ENCODE measurements at regions not wholly inside any gene's neighbourhood (a gene's known extent, or its start where the extent isn't known, plus 50 kb on each side); places are given as distances from the start of the nearest gene placed in this dataset.

- no peak for DNase-seq
Measured at GRCh38 chr5:4420177-4420576, 720.0 kb upstream of the ADAMTS16 start.

DNA sequence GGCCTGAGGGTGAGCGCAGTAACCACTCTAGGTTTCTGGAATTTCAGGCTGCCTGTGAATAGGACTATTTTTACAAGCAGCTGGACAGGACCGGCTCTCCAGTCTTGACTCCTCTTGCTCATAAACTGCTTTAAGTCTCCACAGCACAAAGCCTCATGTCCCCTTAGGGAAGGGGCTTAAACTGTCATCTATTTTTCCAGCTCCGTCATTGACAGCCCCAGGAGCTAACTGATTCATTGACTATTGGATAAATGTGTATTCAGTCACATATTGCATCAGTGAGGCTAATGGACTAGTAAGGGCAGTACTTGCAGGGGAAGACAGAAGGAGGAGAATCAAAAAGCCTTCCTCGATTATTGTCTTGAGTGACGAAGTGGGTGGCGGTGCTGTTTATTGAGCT, 719.4 kb upstream of the ADAMTS16 start:
- no peak for DNase-seq

- DNase-seq, result no peak
Measured at GRCh38 chr5:4422247-4422646, 717.9 kb upstream of the ADAMTS16 start.

GRCh38 chr5:4424895-4425294, 715.2 kb upstream of the ADAMTS16 start:
- no peak for DNase-seq

DNA sequence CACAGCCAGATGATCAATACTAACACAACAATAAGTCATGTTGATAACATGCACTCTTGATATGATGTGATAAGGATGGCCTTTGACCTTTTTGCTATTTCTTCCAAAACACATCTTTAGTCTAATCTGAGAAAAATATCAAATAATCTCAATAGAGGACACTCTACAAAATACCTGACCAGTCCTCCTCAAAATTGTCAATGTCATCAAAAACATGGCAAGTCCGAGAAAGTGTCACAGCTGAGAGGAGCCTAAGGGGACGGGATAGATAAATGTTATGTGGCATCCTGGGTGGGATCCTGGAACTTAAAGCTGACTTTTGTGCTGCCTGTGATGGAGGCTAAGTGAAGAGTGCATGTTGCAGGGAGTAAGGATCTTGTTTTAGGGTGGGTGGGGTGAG, 699.6 kb upstream of the ADAMTS16 start:
- DNase-seq, result no peak

DNA sequence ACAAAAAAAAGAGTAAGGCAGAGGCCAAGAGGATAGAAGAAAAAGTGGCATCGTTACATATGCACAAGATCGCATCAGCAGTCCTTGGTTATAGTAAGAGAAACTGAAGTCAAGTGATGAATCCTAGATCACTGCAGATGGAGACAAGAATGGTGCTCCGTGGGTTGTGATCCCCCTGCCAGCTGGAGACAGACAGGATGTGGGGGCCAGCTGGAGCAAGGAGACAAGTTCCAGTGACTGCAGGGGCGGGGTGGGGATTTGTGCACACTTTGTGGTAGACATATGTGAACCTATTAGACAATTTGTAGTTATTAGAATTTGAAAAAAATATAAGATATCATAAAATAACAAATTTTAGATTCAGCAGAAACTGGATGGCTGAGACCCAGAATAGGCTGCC, 697.9 kb upstream of the ADAMTS16 start:
- DNase-seq, result no peak

- DNase-seq, result no peak
Measured at GRCh38 chr5:4447657-4448056, 692.5 kb upstream of the ADAMTS16 start.

- DNase-seq, result no peak
Measured at GRCh38 chr5:4453655-4454054, 686.5 kb upstream of the ADAMTS16 start.

GRCh38 chr5:4479426-4479825, 660.7 kb upstream of the ADAMTS16 start:
- DNase-seq, result no peak

GRCh38 chr5:4480528-4481349, 659.4 kb upstream of the ADAMTS16 start:
- no peak for DNase-seq

GRCh38 chr5:4487581-4487980, 652.5 kb upstream of the ADAMTS16 start:
- no peak for DNase-seq

DNA sequence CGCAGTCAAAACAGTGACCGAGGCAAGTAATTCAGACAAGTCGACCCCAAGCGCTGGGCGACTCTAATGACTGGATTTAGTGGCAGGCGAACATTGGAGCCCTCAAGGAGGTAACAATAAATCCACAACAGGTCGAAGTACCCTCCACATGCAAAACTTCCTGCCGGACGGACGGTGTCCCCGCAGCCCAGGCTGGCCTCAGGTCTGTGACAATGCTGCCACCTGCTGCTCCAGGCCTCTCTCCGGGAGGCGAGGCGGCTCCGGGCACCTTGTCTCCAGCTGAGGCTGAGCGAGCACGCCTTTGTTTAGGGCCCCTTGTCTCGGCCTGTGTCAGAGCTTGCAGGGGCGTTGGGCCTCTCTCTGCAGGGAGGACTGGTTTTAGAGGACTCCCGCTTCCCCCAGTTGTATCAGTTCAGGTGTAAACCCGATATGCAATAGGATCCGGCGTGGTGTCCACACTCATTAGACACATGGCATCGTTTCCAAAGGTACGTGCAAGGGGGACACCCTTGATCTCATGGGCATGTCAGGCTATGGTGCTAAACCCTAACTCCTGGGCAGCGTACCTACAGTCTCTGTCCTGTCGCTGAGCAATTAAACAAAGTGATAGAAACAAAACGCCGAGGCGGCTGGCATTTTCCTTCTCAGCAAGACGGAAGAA, 628.0 kb upstream of the ADAMTS16 start:
- no peak for DNase-seq

DNA sequence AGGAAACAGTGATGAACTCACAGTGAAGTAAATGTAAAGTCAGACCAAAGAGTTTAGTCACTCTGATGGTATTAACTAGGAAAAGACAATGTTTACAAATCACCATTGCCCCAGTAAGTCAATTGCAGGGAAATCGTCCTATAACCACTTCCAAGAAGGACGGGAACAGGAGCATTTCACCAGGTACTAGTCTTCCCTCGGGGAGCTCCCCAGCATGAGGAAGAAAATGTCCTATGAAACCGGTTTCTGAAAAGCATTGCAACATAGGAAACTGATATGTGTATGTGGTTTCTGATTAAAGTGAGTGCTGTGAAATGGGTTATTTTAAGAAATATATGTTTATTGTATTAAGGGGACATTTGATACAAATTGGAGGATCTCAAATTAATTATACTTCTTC, 626.7 kb upstream of the ADAMTS16 start:
- no peak for DNase-seq

DNA sequence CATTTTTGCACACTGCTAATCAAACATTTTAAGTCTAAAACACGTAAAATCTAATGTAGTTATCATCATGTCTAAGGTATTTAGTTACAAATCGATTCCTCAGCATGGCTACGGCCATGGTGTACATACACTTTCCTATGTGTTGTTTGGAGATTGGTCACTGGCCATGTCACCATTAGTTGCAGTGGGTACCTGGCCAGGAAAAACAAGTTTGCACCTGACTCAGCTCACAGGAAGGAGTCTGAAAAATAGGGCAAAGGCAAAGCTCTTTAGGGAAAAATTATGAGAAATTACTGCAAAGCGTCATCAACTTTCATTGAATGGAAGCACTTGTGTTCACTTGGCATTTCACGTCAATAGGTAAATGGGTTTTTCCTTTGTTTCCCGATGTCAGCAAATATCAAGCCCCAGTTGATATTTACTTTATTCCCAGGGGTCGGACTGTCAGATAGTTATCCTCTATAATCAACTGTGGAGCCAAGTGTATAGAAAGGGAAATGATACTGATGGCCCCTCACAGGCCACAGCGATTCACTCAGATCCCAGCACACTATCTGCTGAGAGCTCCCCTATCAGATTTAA, 626.0 kb upstream of the ADAMTS16 start:
- DNase-seq, result no peak

DNA sequence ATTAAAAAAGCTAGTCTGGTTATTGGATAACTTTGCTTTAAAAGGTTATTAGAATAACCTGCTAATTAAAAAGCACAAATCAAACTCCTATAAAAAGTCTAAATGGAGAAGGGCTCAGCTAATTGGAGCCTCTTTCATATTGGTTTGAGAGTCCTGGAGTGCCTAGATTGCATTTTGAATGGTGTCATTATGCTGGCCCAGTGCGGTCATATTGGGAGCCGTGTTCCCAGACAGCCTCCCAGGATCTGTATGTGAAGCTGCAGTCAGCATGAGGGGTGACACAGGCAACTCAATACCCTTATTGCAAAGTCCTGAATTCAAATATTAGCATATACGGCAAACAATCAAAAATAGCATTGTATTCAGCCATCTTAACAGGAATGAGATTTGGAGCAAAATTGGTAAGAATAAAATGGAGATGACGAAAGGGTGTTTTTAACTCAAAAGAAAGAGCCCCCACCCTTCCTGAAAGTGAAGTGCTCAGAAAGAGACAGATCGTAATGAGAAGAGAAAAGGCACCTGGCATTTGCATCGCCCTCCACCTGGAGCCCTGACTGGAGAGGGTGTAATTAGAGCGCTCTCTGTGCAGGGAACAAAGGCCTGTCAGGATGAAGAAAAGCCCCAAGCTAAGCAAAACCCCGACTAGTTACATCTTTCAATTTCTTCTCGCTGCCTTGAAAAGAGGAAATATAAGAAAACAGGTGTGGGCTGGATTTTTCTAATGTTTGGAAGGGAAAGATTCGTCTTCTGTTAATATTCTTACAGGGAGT, 621.0 kb upstream of the ADAMTS16 start:
- DNase-seq, result no peak

- DNase-seq, result no peak
Measured at GRCh38 chr5:4520559-4520958, 619.6 kb upstream of the ADAMTS16 start.

- DNase-seq, result no peak
Measured at GRCh38 chr5:4523038-4523437, 617.1 kb upstream of the ADAMTS16 start.

GRCh38 chr5:4531756-4532704, 608.1 kb upstream of the ADAMTS16 start:
- DNase-seq, result no peak

DNA sequence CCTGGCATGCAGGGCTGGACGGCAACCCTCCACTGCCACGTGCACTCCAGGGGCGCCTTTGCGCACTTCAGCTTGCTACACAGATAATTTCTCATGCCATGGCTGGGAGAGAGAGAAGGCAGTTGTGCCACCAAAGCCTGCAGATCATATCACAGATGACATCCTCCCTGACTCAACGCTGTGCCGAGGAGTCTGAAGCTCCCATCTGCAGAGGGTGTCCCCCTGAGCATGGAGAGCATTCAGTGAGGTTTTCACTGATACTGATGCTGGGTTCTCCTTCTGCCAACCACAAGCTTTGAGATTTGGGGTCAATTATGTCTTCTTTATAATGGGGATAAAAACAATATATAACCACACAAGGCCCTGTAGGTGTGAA, 607.4 kb upstream of the ADAMTS16 start:
- no peak for DNase-seq

- DNase-seq, result no peak
Measured at GRCh38 chr5:4533457-4534105, 606.5 kb upstream of the ADAMTS16 start.

- no peak for DNase-seq
Measured at GRCh38 chr5:4537489-4537888, 602.6 kb upstream of the ADAMTS16 start.

Data from CD4-positive, alpha-beta T cell treated with Interleukin-21 for 1 hour (primary cell).